HG02623 (cell line): ENCODE measurements at regions not wholly inside any gene's neighbourhood (a gene's known extent, or its start where the extent isn't known, plus 50 kb on each side); places are given as distances from the start of the nearest gene placed in this dataset.
"Not testable (repeated sequence)": the region's sequence is repeated elsewhere in the genome, so short reads cannot be mapped to it uniquely, and the experiment has no call there.

ENCODE experiments used
- ATAC-seq: cut with Tn5 transposase; IDR thresholded peaks from one replicate; pipeline ENCODE4 v1.9.1; 2021; ENCODE audit warnings: moderate library complexity; ENCODE audit not compliant: unreplicated experiment

DNA sequence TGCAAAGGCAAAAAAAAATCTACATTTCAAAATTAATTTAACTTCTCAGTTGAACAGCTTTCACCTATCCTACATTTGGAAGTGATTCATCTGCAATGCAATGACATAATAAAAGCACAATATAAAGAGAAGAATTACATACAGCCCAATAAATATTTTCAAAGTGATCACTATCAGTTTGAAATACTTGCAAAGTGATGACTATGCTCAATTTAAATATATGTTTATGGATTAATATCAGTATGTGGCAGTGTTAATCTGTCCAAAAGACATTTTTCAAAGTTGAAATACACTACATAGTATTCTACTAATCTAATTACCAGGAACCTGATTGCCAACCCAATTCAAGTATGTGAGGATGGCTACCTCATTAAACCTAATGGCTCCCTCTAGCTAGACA is 460.7 kb upstream of the ATXN7L3B start:
- no peak for ATAC-seq

DNA sequence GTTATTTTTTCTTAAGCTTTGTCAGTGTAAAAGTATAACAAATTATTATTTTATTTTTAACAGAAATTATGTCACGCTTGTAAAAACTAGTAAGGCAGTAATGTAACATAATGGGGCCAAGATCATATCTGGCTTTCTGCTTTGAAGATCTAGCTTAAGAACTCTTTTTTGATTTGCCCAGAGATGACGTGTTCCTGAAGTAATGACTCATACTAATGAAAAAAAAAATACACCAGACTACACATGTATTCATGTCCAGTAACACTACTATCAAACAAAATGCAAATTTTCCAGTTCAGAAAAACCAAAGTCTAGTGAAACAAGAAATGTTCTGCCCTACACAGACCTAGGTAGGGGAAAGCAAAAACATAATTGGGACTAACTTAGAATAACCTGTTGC is 432.2 kb upstream of the ATXN7L3B start:
- no peak for ATAC-seq

DNA sequence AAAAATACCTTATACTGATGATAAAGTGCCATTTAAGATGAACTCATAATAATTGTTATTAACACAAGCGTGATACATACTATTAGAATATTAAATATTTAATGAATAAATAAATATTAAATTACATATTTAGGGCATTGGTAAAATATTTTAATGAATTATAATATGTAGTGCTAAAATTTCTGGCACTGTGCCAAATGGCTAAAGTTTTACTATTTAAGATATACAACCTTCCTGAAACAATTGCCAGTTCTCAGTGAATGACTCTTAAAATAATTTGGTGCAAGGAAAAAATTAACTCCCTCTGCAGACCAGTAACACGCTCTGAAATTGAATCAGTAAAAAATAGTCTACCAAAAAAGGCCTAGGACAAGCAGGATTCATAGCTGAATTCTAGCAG is 428.9 kb upstream of the ATXN7L3B start:
- ATAC-seq = no peak

DNA sequence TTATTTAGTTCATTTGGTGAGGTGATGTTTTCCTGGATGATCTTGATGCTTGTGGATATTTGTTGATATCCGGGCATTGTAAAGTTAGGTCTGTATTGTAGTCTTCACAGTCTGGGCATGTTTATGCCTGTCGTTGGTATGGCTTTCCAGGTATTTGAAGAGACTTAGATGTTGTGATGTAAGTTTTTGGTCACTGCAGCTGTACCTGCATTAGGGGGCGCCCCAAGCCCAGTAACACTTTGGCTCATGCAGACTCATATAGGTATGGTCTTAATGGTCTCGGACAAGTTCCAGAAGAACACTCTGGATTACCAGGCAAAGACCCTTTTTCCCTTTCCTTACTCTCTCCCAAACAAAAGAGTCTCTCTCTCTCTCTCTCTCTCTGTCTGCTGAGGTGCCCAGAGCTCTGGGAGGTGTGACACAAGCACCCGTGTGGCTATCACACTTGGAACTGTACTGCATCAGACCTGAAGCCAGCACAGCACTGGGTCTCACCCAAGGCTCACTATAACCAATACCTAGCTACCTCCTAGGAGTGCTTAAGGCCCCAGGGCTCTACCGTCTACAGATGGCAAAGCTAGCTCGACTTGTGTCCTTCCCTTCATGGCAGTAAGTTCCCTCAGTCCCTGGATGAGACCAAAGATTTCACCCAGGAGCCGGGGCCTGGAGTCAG is 425.8 kb upstream of the ATXN7L3B start:
- no peak for ATAC-seq

DNA sequence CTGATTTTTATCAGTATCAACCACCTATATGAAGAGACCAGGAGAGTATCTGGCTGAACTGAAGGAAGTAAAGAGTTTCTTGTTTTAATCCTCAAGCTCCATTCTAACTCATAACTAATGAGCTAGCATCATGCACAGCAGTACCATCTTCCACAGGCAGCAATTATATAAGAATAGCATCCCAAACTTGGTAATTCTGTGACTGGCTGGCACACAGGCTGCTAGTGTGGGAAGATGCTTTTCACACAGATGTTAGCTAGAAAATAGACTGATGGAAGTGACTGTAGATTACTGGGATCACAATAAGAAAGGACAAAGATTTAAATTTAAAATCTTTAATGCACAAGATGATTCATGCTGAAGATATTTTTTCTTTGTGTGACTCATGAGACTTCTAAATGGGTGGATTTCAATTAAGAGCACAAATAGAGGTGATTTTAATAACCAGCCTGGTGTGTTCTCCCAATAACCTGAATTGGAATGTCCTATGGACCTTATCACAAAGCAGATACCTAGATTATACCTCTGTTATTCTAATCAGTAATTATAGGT is 417.7 kb upstream of the ATXN7L3B start:
- ATAC-seq = no peak

DNA sequence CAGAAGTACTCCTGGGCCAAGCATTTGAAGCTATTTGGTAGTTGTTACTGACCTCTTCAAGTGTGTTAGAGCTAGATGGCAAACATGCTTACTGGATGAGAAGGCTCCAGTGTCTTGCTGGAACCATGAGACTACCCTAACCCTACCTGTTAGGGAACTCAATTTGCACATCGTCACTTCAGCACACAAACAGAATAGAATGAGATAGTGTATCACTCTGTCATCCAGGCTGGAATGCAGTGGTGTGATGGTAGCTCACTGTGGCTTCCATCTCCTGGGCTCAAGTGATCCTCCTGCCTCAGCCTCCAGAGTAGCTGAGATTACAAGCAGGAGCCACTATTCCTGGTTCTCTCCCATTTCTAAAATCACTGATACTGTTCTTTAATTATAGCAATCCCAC is 417.0 kb upstream of the ATXN7L3B start:
- no peak for ATAC-seq

DNA sequence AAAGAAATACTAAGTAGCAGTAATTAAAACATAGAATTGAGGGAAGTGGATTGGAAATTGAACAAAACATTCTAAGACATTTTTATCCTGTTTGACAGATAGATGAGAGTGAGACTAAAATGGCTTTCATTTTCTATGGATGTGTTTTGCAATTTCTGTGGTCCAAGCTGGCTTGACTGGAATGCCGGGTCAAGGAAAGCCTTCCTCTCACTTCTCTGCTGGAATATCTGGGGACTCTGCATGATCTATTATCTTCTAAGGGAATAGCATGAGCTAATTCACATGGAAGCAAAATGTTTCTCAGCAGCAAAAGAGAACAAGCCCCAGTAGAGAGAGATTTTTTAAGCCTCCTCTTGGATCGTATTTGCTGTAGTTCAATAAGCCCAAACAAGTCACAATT is 407.9 kb upstream of the ATXN7L3B start:
- no peak for ATAC-seq

DNA sequence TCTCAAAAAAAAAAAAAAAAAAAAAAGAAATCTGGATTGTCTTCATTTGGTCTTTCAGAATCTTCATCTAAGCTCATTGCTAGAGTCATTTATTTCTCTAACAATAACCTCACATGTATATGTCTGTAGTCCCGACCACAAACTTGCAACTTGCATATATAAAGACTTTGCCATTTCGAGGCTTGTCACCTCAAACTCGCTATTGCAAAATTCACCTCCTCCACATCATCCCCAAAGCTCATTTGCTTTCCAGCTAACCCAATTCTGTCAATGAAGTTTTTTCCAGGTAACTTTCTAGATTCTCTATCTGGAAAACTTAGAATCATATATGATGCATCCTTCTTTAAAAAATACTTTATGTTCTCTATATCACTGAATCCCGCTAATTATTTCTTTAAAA is 393.2 kb upstream of the ATXN7L3B start:
- ATAC-seq = no peak

DNA sequence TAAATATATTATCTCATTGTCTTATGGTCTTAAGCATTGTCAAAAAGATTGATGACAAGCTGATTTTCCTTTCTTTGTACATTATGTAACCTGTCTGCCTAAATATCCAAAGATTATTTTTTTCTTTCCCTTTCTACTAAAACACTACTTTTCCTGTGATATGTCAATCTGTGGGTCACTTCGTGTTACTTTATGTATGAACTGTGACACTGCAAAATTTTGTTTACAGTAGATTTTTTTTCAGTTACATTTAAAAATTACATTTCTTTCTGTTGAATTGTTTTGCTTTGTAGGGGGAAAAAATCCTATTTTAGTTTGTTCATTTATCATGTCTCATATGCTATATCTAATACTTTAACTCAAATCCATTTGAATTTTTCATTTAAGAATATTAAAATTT is 392.3 kb upstream of the ATXN7L3B start:
- ATAC-seq = no peak

DNA sequence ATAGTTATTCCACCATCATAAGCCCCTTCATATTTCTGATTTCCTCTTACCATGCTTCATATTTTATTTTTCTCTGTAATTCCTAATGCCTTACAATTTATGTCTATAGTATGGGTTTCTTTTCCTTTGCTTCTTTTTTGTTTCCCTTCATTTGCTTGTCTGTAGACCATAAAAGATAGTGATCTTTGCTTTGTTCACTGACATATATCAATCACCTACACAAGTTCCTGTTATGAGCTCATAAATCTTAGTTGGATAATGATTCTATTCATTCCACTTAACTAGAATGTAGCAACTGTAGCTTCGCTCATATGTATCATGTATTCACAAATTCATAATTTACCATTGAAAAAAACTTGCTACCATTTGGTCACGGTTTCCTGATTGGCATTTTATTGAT is 388.8 kb upstream of the ATXN7L3B start:
- no peak for ATAC-seq

DNA sequence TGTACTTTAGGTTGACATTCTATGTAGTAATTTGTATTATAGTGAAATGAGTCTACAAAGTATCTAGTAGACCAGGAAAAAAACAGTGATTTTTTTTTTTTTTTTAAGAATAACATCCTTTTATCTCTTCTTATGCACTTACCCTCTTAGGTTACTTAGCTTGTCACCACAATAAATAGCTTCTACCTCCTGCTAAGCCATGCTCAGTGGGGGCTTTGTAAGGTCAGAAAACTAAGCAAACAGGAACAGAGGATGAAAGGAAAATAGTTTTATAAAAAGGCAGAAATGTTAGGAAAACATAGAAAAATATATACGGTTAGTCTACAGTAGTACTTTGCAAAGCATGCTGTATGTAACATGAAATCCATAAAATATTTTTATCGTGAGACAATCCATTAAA is 385.3 kb upstream of the ATXN7L3B start:
- no peak for ATAC-seq

DNA sequence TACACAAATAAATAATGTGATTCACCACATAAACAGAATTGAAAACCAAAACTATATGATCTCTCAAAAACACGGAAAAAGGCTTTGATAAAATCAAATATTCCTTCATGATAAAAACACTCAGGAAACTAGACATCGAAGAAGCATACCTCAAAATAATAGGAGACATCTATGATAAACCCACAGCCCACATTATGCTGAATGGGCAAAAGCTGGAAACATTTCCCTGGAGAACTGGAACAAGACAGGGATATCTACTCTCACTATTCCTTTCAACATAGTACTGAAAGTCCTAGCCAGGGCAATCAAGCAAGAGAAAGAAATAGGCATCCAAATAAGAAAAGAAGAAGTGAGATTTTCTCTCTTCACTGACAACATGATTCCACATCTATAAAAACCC is 371.5 kb upstream of the ATXN7L3B start:
- ATAC-seq = no peak

DNA sequence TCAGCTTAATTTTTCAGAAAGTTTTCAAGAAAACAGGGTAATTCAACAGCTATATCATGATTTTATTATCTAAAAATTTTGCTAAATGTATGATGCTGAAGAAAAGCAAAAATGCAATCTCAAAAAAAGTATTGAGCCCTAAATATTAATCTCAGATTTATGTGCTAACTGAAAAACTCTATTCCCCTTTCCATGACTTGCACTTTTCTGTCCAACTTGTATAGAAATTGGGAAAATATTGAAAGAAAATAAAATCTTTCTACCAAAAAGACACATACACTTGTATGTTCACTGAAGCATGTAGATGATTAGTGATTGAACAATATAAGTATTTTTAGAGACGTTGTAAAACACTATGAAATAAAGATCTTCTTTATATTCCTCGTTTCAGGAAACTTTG is 368.0 kb upstream of the ATXN7L3B start:
- no peak for ATAC-seq

DNA sequence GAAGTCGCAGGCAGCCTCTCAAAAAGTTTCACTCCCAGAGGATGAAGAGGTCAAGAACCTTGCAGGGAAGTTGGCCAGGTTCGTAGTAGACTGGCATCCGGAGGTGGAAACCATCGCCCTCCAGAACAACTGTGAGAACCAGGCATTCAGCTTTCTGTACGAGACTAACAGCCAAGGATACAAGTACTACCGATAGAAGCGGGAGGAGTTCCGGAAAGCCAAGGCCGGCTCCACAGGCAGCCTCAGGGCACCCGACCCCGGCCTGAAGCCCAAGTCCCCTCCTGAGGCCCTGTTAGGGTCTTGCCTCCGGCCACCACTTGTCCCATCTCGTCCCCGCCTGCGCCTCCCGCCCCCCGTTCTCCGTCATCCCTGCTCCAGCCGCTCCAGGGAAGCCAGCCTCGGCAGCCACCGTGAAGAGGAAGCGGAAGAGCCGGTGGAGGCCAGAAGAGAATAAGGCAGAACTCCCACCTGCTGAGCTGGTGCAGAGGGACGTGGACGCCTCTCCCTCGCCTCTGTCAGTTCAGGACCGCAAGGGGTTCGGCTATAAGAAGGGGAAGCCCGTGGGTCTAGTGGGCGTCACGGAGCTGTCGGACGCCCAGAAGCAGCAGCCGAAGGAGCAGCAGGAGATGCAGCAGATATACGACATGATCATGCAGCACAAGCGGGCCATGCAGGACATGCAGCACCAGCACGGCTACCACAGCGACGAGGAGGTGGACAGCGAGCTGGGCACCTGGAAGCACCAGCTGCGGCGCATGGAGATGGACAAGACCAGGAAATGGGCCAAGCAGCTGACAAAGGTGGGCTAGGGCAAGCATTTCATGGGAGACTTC is 366.8 kb upstream of the ATXN7L3B start:
- no peak for ATAC-seq

DNA sequence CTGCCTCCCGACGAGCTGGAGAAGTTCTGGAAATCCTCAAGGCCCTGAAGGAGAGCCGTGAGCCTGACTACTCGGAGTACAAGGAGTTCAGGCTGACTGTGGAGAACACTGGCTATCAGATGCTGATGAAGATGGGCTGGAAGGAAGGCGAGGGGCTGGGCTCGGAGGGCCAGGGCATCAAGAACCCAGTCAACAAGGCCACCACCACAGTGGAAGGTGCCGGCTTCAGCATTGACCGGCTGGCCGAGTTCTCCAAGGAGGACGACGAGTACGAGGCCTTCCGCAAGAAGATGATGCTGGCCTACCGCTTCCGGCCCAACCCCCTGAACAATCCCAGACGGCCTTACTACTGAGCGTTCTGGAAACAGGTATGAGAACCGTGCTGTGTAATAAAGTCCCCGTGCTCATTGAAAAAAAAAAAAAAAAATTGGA is 366.1 kb upstream of the ATXN7L3B start:
- no peak for ATAC-seq

DNA sequence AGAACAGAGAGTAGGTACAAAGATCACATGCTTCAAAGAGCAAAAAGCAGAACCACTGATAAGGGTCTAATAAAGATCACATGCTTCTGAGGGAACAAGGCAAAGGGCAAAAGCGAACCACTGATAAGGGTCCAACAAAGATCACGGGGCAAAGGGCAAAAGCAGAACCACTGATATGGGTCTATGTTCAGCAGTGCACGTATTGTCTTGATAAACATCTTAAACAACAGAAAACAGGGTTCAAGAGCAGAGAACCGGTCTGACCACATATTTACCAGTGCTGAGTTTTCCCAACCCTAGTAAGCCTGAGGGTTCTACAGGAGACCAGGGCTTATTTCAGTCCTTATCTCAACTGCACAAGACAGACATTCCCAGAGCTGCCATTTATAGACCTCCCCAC is 362.7 kb upstream of the ATXN7L3B start:
- ATAC-seq = not testable (repeated sequence)

DNA sequence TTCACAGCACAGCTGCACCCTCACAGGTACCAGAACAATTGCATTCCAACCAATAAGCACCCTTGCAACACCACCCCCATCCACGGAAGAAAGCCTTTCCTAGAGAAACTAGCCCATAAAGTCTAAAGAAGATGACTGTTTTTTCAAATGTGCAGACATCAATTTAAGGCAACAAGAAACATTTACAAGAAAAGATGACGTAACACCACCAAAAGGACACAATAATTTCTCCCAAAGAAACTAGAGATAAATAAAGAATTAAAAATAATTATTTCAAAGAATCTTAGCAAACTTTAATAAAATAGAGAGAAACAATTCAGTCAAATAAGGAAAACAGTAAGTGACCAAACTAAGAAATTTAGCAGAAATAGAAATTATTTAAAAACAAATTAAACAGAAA is 352.3 kb upstream of the ATXN7L3B start:
- ATAC-seq = no peak

DNA sequence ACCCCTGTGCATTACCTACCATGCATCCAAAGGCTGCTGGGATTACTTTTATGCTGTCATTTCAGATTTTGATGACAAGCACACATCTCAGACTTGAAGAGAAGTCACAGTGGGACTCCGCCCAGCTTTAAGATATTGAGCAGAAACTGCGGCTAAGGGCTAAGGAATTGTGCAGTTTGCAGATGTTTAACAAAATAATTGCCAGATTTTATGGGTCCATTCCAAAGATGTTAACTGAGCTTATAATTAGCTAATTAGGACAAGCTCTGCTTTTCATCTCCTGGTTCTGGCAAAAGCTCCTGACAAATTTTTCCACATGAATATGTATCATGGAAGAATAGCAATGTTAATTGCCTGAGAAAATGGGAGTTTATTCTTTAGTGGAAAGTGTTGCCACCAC is 344.4 kb upstream of the ATXN7L3B start:
- ATAC-seq = no peak

DNA sequence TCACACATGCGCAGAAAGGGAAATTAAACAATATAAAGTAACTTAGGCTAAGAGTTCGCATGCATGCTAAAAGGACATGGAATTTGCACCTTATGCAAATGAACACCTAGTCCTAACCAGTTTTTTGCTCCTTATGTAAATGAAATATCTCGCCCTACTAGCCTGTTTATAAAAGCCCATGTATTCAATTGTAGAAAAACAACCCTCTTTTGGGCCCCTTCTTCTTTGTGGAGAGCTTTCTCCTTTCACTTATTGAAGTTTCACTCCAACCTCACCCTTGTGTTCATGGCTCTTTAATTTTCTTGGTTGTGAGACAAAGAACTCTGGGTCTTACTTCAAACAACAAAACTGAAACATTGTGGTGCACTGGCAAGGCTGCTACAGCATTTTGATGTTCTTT is 333.4 kb upstream of the ATXN7L3B start:
- no peak for ATAC-seq

DNA sequence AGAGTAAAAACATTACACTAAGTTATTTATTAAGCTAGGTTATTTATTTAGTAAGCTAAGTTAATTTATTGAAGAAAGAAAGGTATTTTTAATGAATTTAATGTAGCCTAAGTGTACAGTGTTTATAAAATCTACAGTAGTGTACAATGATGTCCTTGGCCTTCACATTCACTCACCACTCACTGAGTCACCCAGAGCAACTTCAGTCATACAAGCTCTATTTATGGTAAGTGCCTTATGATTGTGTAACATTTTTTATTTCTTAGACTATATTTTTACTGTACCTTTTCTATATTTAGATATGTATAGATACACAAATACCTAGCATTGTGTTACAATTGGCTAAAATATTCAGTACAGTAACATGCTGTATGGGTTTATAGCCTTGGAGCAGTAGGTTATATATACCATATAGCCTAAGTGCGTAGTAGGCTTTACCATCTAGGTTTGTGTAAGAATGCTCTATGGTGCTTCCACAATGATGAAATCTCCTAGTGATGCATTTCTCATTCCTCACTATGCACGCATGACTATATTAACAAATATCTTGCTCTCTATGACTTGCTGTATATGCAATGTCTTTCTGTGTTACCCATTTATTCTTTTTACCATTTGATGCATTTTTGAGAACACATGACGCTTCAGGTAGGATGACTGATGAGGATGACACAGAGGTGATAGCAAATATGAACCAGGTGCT is 309.6 kb upstream of the ATXN7L3B start:
- no peak for ATAC-seq

DNA sequence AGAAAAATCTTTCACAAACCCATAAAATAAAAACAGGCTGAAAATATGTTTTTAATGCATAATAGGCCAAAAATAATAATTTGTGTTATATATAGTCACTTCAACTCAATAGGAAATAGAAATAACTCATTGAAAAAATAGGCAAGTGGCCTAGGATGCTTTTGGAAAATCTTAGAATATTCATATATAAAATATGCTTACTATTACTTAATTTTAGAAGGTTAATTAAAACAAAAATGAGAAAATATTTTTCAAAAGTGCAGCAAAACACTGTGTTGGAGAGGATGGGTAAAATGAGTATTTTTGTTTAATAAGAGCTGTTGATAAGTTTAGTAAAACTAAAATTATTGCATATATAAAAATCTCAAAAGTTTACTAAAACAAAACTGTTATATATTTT is 308.0 kb upstream of the ATXN7L3B start:
- ATAC-seq = no peak

DNA sequence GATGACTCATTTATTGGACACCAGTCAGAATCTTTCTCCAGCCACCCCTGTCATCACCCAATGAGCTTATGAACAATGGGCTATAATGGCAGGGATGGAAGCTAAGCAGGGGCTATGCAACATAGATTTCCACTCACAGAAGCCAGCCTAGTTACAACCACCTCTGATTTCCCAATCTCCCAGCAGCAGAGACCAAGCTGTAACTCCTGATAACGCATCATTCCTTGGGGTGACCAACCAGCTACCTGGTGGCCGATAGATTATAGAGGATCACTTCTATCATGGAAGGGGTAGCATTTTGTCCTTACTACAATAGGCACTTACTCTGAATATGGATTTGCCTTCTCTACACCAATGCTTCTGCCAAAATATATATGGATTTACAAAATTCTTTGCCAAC is 302.3 kb upstream of the ATXN7L3B start:
- ATAC-seq = no peak
